HEK293 (cell line): ENCODE measurements at regions not wholly inside any gene's neighbourhood (a gene's known extent, or its start where the extent isn't known, plus 50 kb on each side); places are given as distances from the start of the nearest gene placed in this dataset.

Source experiments
- FEZF1 ChIP-seq: fragments of 450-650 bp; formaldehyde crosslinking; IDR thresholded peaks from 2 replicates; pipeline ENCODE4 v1.5.1; 2016; ENCODE audit warnings: missing biosample characterization, missing genetic modification characterization
- RBAK ChIP-seq: fragments of 450-650 bp; formaldehyde crosslinking; IDR thresholded peaks from 2 replicates; pipeline ENCODE4 v1.5.1; 2016; ENCODE audit warnings: missing biosample characterization, missing genetic modification characterization
- TCF7L2 ChIP-seq: IDR thresholded peaks from 2 replicates; pipeline ENCODE4 v1.6.1; 2011; ENCODE audit warnings: low read depth, mild to moderate bottlenecking, inconsistent platforms, low read length, moderate library complexity, borderline replicate concordance
- ZNF112 ChIP-seq: fragments of 450-650 bp; formaldehyde crosslinking; IDR thresholded peaks from 2 replicates; pipeline ENCODE4 v1.5.0; 2017; ENCODE audit warnings: missing biosample characterization, missing genetic modification characterization
- ZNF184 ChIP-seq: fragments of 450-650 bp; IDR thresholded peaks from 2 replicates; pipeline ENCODE4 v1.5.1; 2018; ENCODE audit warnings: missing biosample characterization, mild to moderate bottlenecking, missing genetic modification characterization
- ZNF362 ChIP-seq: fragments of 450-650 bp; formaldehyde crosslinking; IDR thresholded peaks from 2 replicates; pipeline ENCODE4 v1.5.1; 2016; ENCODE audit warnings: missing biosample characterization, missing genetic modification characterization
- ZNF660 ChIP-seq: fragments of 450-650 bp; IDR thresholded peaks from 2 replicates; pipeline ENCODE4 v1.5.1; 2018; ENCODE audit warnings: missing biosample characterization, mild to moderate bottlenecking, missing genetic modification characterization
- ZNF777 ChIP-seq: fragments of 450-650 bp; formaldehyde crosslinking; IDR thresholded peaks from 2 replicates; pipeline ENCODE4 v1.5.1; 2017; ENCODE audit warnings: missing biosample characterization, missing genetic modification characterization, borderline replicate concordance
- TF ChIP-seq, protein P1 (sequence below): fragments of 450-650 bp; formaldehyde crosslinking; IDR thresholded peaks from 2 replicates; pipeline ENCODE4 v1.5.1; 2016; ENCODE audit warnings: missing biosample characterization, missing genetic modification characterization

- TF ChIP-seq ZNF660 (tag by site-specific recombination) (no peak), RBAK (tag by site-specific recombination) (no peak), ZNF112 (no peak), ZNF362 (tag by site-specific recombination) (no peak), ZNF184 (tag by site-specific recombination) (no peak), TCF7L2 (no peak), ZNF777 (tag by site-specific recombination) (no peak), FEZF1 (no peak)
- TF ChIP-seq, protein P1, sequence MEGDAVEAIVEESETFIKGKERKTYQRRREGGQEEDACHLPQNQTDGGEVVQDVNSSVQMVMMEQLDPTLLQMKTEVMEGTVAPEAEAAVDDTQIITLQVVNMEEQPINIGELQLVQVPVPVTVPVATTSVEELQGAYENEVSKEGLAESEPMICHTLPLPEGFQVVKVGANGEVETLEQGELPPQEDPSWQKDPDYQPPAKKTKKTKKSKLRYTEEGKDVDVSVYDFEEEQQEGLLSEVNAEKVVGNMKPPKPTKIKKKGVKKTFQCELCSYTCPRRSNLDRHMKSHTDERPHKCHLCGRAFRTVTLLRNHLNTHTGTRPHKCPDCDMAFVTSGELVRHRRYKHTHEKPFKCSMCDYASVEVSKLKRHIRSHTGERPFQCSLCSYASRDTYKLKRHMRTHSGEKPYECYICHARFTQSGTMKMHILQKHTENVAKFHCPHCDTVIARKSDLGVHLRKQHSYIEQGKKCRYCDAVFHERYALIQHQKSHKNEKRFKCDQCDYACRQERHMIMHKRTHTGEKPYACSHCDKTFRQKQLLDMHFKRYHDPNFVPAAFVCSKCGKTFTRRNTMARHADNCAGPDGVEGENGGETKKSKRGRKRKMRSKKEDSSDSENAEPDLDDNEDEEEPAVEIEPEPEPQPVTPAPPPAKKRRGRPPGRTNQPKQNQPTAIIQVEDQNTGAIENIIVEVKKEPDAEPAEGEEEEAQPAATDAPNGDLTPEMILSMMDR (tag by site-specific recombination), result no peak
These were observed 178.8 kb downstream of the SNCA start for GRCh38 chr4:89657931-89658700.
